ENCODE measurements at regions not wholly inside any gene's neighbourhood (a gene's known extent, or its start where the extent isn't known, plus 50 kb on each side); places are given as distances from the start of the nearest gene placed in this dataset.

- Histone ChIP-seq H3K27ac (ENCODE audit: low read length) (no peak overlapping the region), H3K4me2 (ENCODE audit: insufficient read depth, low read length) (no peak overlapping the region), H3K4me3 (ENCODE audit: low read depth in 1 of 2, low read length in 2 of 2) (no peak overlapping the region), H3K36me3 (ENCODE audit: insufficient read depth, low read length) (no peaks in the 10 kb centered on the region), H3K27me3 (ENCODE audit: insufficient read depth, low read length, poor library complexity) (no peaks in the 10 kb centered on the region), H3K9me3 (ENCODE audit: insufficient read depth, low read length, severe bottlenecking) (no peaks in the 10 kb centered on the region), H2AFZ (ENCODE audit: low read depth, low read length) (no peak overlapping the region), H4K20me1 (ENCODE audit: insufficient read depth, low read length) (no peaks in the 10 kb centered on the region), H3K4me1 (ENCODE audit: insufficient read depth, low read length) (no peaks in the 10 kb centered on the region), H3K9ac (ENCODE audit: low read depth, low read length) (no peak overlapping the region), H3K79me2 (ENCODE audit: insufficient read depth, low read length) (no peaks in the 10 kb centered on the region)
- ATAC-seq (ENCODE audit: insufficient read depth, low read depth) (no peak), DNase-seq (no peak)
- TF ChIP-seq EZH2 (IDR thresholded peaks at IDR 0.05; ENCODE audit: borderline replicate concordance, low read depth, low read length, severe bottlenecking) (no peak), CTCF (IDR thresholded peaks at IDR 0.05; ENCODE audit: borderline replicate concordance, extremely low read depth, low read length, poor library complexity, severe bottlenecking) (no peak)
Measured at GRCh38 chr20:19958219-19958618, 58.9 kb upstream of the NAA20 start.

GRCh38 chr20:19958928-19959327 is 58.2 kb upstream of the NAA20 start:
- Histone ChIP-seq H3K4me2 (ENCODE audit: insufficient read depth, low read length) (no peak overlapping the region), H2AFZ (ENCODE audit: low read depth, low read length) (no peak overlapping the region), H4K20me1 (ENCODE audit: insufficient read depth, low read length) (no peaks in the 10 kb centered on the region), H3K9me3 (ENCODE audit: insufficient read depth, low read length, severe bottlenecking) (no peaks in the 10 kb centered on the region), H3K27me3 (ENCODE audit: insufficient read depth, low read length, poor library complexity) (no peaks in the 10 kb centered on the region), H3K27ac (ENCODE audit: low read length) (no peak overlapping the region), H3K9ac (ENCODE audit: low read depth, low read length) (no peak overlapping the region), H3K79me2 (ENCODE audit: insufficient read depth, low read length) (no peaks in the 10 kb centered on the region), H3K36me3 (ENCODE audit: insufficient read depth, low read length) (no peaks in the 10 kb centered on the region), H3K4me3 (ENCODE audit: low read depth in 1 of 2, low read length in 2 of 2) (no peak overlapping the region), H3K4me1 (ENCODE audit: insufficient read depth, low read length) (no peaks in the 10 kb centered on the region)
- DNase-seq (no peak), ATAC-seq (ENCODE audit: insufficient read depth, low read depth) (no peak)
- no peak for TF ChIP-seq CTCF (IDR thresholded peaks at IDR 0.05; ENCODE audit: borderline replicate concordance, extremely low read depth, low read length, poor library complexity, severe bottlenecking)
- no peak for TF ChIP-seq EZH2 (IDR thresholded peaks at IDR 0.05; ENCODE audit: borderline replicate concordance, low read depth, low read length, severe bottlenecking)

DNA sequence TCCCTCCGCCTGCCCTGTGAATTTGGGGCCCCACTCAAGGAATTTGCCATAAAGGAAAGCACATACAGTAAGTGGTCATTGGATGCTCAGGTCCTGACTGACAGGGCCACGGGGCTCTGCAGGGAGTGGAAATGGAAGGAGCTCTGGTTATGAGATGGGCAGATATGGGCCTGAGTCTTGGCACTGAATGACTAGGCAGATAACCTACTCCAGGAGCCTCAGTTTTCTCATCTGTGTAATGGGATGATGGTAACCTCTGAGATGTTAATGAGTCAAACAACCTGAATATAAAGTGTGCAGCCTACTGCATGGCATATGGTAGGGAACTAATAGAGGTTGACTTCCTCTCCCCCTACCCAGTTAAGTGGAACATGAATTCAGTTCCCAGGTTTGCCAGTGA is 56.4 kb upstream of the NAA20 start:
- H4K20me1 ChIP-seq (ENCODE audit: insufficient read depth, low read length): no peaks in the 10 kb centered on the region
- no peaks in the 10 kb centered on the region for H3K79me2 ChIP-seq (ENCODE audit: insufficient read depth, low read length)
- no peak overlapping the region for H3K4me2 ChIP-seq (ENCODE audit: insufficient read depth, low read length)
- no peaks in the 10 kb centered on the region for H3K4me1 ChIP-seq (ENCODE audit: insufficient read depth, low read length)
- no peak overlapping the region for H3K4me3 ChIP-seq (ENCODE audit: low read depth in 1 of 2, low read length in 2 of 2)
- H3K27ac ChIP-seq (ENCODE audit: low read length): no peak overlapping the region
- TF ChIP-seq EZH2 (IDR thresholded peaks at IDR 0.05; ENCODE audit: borderline replicate concordance, low read depth, low read length, severe bottlenecking) (no peak), CTCF (IDR thresholded peaks at IDR 0.05; ENCODE audit: borderline replicate concordance, extremely low read depth, low read length, poor library complexity, severe bottlenecking) (no peak)
- H3K9me3 ChIP-seq (ENCODE audit: insufficient read depth, low read length, severe bottlenecking): no peaks in the 10 kb centered on the region
- DNase-seq (no peak), ATAC-seq (ENCODE audit: insufficient read depth, low read depth) (no peak)
- H3K9ac ChIP-seq (ENCODE audit: low read depth, low read length): no peak overlapping the region
- no peak overlapping the region for H2AFZ ChIP-seq (ENCODE audit: low read depth, low read length)
- H3K36me3 ChIP-seq (ENCODE audit: insufficient read depth, low read length): no peaks in the 10 kb centered on the region
- H3K27me3 ChIP-seq (ENCODE audit: insufficient read depth, low read length, poor library complexity): no peaks in the 10 kb centered on the region

- TF ChIP-seq CTCF (IDR thresholded peaks at IDR 0.05; ENCODE audit: borderline replicate concordance, extremely low read depth, low read length, poor library complexity, severe bottlenecking) (no peak), EZH2 (IDR thresholded peaks at IDR 0.05; ENCODE audit: borderline replicate concordance, low read depth, low read length, severe bottlenecking) (no peak)
Measured at GRCh38 chr20:19961293-19961692, 55.9 kb upstream of the NAA20 start.

More at GRCh38 chr20:19961293-19961692, 55.9 kb upstream of the NAA20 start:
- Histone ChIP-seq H4K20me1 (ENCODE audit: insufficient read depth, low read length) (no peaks in the 10 kb centered on the region), H3K36me3 (ENCODE audit: insufficient read depth, low read length) (no peaks in the 10 kb centered on the region), H2AFZ (ENCODE audit: low read depth, low read length) (no peak overlapping the region), H3K4me2 (ENCODE audit: insufficient read depth, low read length) (no peak overlapping the region), H3K27me3 (ENCODE audit: insufficient read depth, low read length, poor library complexity) (no peaks in the 10 kb centered on the region), H3K9ac (ENCODE audit: low read depth, low read length) (no peak overlapping the region), H3K9me3 (ENCODE audit: insufficient read depth, low read length, severe bottlenecking) (no peaks in the 10 kb centered on the region), H3K27ac (ENCODE audit: low read length) (no peak overlapping the region), H3K4me3 (ENCODE audit: low read depth in 1 of 2, low read length in 2 of 2) (no peak overlapping the region), H3K79me2 (ENCODE audit: insufficient read depth, low read length) (no peaks in the 10 kb centered on the region), H3K4me1 (ENCODE audit: insufficient read depth, low read length) (no peaks in the 10 kb centered on the region)
- ATAC-seq (ENCODE audit: insufficient read depth, low read depth) (no peak), DNase-seq (no peak)

All from DND-41 (cell line).